ENCODE measurements at regions not wholly inside any gene's neighbourhood (a gene's known extent, or its start where the extent isn't known, plus 50 kb on each side); places are given as distances from the start of the nearest gene placed in this dataset.

DNA sequence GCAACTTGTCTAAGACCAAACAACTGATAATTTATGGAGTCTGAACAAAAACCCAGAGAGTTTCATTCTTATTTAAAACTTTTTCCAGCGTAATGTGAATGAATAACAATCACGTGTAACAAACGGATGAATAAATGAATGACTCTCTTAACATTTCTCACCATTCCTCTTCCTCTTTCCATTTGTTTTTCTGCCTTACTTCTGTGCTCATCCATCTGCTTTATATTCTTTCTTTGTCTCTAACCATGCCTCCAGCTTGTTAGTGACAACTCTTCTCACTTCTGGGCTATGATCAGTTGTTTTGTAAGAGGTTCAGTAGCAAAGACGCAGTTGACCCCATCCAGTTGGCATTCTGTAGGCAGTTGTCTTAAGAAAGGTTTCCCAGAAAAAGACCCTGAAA is 133.7 kb upstream of the MB21D2 start:
- no peaks in the 10 kb centered on the region for H3K9me1 ChIP-seq (replicated peaks; ENCODE audit: control insufficient read depth, extremely low read depth, insufficient read depth, low read length)
- H3K4me2 ChIP-seq (ENCODE audit: insufficient read depth, low read length) = no peak overlapping the region
- FAIRE-seq = no peak
- BruUV-seq (replicated peaks) = no TSS peak
- H3K27me3 ChIP-seq (ENCODE audit: control insufficient read depth in 2 of 2, insufficient read depth in 2 of 2, low read length in 2 of 2) = no peaks in the 10 kb centered on the region
- H3K36me3 ChIP-seq (ENCODE audit: control insufficient read depth in 2 of 2, extremely low read depth in 1 of 2, insufficient read depth in 2 of 2, low read length in 2 of 2) = no peaks in the 10 kb centered on the region
- ChIA-PET POLR2A (no interaction called here), CTCF (interaction anchor here (1.5 kb wide), 2 partner anchors 10 to 238 kb away, joined by 4 to 5 read pairs; no protein-coding TSS in a partner anchor)
- H2AFZ ChIP-seq (ENCODE audit: low read depth, low read length) = no peak overlapping the region
- no peak overlapping the region for H3K4me3 ChIP-seq (replicated peaks in 1 of 3; ENCODE audit: insufficient read depth in 1 of 3, low read depth in 1 of 3, low read length in 3 of 3)
- dilution Hi-C loops (cut with MboI; ENCODE audit: extremely low pct_ligation_motif_present, low sequenced_read_pairs) (no loop called here), intact Hi-C loops (cut with micrococcal nuclease) (no loop called here)
- H3K9me3 ChIP-seq (replicated peaks; ENCODE audit: control insufficient read depth, insufficient read depth, low read length) = no peaks in the 10 kb centered on the region
- TF ChIP-seq JUN (IDR thresholded peaks at IDR 0.05; ENCODE audit: borderline replicate concordance, insufficient read depth, insufficient read length, low read depth) (no peak), POLR2AphosphoS5 (IDR thresholded peaks at IDR 0.05; ENCODE audit: insufficient read depth, low read depth, low read length) (no peak), EZH2 (IDR thresholded peaks at IDR 0.05; ENCODE audit: borderline replicate concordance, low read depth, low read length, severe bottlenecking) (no peak), FOS (IDR thresholded peaks at IDR 0.05; ENCODE audit: borderline replicate concordance, insufficient read depth, low read length) (no peak), GATA2 (IDR thresholded peaks at IDR 0.05; ENCODE audit: insufficient read depth, insufficient read length, low read depth, low read length) (no peak), POLR2A (IDR thresholded peaks at IDR 0.05; ENCODE audit: low read depth, low read length) (no peak), MYC (IDR thresholded peaks at IDR 0.05; ENCODE audit: low read depth, low read length) (no peak)
- TF ChIP-seq, protein P1, sequence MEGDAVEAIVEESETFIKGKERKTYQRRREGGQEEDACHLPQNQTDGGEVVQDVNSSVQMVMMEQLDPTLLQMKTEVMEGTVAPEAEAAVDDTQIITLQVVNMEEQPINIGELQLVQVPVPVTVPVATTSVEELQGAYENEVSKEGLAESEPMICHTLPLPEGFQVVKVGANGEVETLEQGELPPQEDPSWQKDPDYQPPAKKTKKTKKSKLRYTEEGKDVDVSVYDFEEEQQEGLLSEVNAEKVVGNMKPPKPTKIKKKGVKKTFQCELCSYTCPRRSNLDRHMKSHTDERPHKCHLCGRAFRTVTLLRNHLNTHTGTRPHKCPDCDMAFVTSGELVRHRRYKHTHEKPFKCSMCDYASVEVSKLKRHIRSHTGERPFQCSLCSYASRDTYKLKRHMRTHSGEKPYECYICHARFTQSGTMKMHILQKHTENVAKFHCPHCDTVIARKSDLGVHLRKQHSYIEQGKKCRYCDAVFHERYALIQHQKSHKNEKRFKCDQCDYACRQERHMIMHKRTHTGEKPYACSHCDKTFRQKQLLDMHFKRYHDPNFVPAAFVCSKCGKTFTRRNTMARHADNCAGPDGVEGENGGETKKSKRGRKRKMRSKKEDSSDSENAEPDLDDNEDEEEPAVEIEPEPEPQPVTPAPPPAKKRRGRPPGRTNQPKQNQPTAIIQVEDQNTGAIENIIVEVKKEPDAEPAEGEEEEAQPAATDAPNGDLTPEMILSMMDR (IDR thresholded peaks at IDR 0.05; ENCODE audit: extremely low read depth in 1 of 2, insufficient read depth in 1 of 2, low read depth in 1 of 2, low read length in 2 of 2) = no peak
- TF ChIP-seq, protein P2, sequence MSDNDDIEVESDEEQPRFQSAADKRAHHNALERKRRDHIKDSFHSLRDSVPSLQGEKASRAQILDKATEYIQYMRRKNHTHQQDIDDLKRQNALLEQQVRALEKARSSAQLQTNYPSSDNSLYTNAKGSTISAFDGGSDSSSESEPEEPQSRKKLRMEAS (IDR thresholded peaks at IDR 0.05; ENCODE audit: insufficient read depth, insufficient read length) = no peak
- H3K9ac ChIP-seq (replicated peaks; ENCODE audit: extremely low read depth, insufficient read depth, low read length) = no peak overlapping the region
- H3K27ac ChIP-seq (ENCODE audit: insufficient read depth, low read depth, low read length) = no peak overlapping the region
- no peaks in the 10 kb centered on the region for H3K4me1 ChIP-seq (ENCODE audit: control insufficient read depth, extremely low read depth, insufficient read depth, low read length)
- no peaks in the 10 kb centered on the region for H4K20me1 ChIP-seq (replicated peaks; ENCODE audit: control insufficient read depth, extremely low read depth, insufficient read depth, low read length)
- no peak for DNase-seq (ENCODE audit: low read depth, low spot score)
- H3K79me2 ChIP-seq (ENCODE audit: control insufficient read depth, insufficient read depth, low read length) = no peaks in the 10 kb centered on the region
